SKM-1 (cell line): ENCODE measurements at regions not wholly inside any gene's neighbourhood (a gene's known extent, or its start where the extent isn't known, plus 50 kb on each side); places are given as distances from the start of the nearest gene placed in this dataset.
"Not testable (repeated sequence)": the region's sequence is repeated elsewhere in the genome, so short reads cannot be mapped to it uniquely, and the experiment has no call there.

Experiments used
- DNase-seq: peaks from one replicate; lab custom pipeline; 2025; ENCODE audit not compliant: unreplicated experiment; lab: John Stamatoyannopoulos, UW

DNA sequence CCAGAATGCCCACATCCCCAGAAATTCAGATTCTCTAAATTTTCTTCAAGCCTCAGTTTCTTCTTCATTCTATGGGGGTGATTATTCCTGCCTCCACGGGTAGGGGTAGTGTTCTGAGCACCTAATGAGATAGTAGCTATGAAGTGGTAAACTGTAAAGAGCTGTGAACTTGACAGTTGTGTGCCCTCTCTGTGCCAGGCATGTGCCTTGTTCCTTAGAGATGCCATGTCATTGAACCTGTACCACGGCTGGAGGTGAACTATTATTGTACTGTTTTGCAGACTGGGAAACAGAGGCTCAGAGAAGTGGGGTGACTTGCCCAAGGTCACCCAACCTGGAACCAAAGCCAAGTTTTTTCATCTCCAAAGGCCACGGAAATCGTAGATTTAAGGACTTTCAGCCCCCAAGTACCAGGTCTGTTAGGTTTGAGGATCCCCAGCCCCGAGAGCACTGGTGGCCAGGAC is 67.7 kb upstream of the SIRPA start:
- no peak for DNase-seq

- no peak for DNase-seq
Observed at GRCh38 chr20:1825938-1826445, 69.2 kb upstream of the SIRPA start.

- DNase-seq: no peak
Observed at GRCh38 chr20:1825507-1825906, 69.7 kb upstream of the SIRPA start.

- no peak for DNase-seq
Observed at GRCh38 chr20:1824834-1825233, 70.4 kb upstream of the SIRPA start.

DNA sequence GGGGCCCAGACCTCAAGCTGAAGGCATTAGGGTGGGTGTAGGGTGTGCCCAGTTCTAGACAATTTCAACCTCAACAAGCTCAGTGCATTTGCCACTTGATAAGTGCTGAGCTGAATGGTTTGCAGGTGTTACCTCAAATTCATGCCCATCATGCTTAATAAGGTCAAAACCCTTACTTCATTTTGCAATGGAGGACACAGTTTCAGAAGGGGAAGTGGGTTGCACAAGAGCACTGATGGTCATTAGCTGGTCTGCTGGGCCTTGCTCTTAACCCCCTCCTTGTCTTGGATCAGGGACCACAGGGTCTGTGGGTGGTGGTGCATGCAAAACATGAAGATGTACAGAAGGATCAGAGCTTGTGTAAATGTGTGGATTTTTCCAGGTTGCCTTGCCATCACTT is 71.0 kb upstream of the SIRPA start:
- no peak for DNase-seq

DNA sequence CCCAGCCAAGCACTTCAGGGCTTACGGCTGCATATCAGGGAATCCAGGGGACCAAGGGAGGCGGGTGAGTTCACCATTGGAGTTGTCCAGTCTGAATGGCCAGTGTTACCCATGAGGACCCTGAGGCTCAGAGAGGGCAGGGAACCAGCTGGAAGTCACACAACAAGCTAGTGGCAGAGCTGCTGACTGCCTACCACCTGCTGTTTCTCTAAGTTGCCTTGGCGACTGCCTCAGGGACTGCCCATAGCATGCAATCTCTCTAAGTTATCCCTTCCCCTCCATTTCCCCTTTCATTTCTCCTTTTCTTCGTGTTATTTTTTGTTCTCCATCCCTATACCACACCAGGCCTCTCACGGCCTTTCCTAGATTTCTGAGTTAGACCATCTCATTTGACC is 71.8 kb upstream of the SIRPA start:
- DNase-seq: no peak

DNA sequence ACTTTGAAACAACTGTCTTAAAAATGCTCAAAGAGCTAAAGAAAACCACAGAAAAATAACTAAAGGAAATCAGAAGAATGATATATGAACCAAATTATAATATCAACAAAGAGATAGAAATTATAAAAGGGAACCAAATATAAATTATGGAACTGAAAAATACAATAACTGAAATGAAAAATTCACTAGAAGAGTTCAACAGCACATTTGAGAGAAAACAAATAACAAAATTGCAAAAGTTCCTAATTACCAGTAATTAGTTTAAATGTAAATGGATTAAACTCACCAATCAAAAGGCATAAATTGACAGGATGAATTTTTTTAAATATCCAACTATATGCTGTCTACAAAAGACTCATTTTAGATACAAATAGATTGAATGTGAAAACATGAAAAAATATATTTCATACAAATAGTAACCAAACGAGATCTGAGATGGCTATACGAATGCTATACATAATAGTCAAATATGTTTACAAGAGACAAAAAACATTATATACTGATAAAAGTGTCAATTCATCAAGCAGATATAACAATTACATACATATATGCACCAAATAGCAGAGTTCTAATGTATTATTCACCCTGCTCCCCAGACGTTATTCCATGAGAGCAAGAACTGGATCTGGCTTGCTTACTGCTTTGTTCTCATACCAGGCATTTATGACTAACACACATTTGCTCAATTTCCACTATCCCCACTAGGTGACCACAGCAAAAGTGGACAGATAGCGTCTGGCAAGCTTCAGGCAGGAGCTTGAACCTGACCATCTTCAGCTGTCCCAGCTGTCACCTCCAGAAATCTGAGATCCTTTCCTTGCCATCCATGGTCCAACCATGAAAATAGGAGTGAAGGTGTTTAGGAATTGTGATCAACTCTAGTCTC is 72.4 kb upstream of the SIRPA start:
- no peak for DNase-seq

GRCh38 chr20:1820138-1821079 is 74.8 kb upstream of the SIRPA start:
- DNase-seq: no peak

DNA sequence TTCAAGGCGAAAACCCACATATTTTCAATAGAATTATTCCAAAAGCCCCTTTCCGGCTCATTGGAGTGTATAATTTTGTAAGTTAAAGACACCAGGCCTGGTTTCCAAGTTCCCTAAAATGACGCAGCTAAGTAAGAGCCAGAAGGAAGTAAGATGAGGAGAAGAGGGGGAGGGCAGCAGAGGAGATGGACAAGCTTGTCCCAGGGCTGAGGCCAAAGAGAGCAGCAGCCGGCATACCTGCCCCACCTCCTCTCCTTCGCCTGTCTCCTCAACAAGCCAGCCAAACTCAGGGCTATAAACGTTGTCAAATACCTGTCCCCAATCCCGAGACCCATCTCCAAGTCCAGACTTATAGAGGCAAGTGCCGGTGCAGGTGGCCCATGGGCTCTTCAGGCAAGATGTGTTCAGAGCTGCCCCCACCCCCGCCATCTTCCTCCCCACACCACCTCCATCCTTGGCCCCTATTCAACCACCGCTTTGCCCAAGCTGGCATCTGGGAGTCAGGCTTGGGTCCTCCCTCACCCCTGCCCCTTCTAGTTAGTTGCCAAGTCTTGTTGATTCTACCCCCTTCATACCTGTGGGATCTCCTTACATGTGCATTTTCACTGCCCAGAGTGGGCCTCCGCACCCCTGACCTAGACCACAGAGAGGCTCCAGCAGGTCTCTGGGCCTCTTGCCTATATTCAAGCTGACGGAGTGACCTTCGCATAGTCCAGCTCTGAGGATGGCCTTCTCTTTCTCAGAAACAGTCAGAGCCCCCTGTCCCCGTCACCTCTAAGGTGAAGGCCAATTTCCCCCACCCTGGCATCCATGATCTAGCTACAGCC is 75.7 kb upstream of the SIRPA start:
- DNase-seq: no peak

DNA sequence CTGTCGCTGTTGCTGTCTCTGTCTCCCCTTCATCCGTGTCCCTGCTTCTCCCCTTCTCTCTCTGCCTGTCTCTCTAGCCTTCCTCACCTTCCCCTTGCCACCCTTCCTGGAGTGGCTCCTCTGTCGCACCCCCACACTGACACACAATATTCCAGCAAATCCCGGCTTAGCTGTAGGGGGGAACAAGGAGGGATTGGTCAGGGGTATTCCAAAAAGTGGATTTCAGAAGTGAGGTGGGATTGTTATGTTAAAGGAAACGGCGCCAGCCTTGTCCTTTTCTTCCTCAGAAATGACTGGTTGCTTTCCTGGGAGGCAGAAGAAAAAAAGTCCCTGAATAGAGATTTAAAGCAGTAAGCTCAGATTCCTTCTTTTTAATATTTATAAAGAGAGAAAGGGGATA is 76.3 kb upstream of the SIRPA start:
- no peak for DNase-seq

DNA sequence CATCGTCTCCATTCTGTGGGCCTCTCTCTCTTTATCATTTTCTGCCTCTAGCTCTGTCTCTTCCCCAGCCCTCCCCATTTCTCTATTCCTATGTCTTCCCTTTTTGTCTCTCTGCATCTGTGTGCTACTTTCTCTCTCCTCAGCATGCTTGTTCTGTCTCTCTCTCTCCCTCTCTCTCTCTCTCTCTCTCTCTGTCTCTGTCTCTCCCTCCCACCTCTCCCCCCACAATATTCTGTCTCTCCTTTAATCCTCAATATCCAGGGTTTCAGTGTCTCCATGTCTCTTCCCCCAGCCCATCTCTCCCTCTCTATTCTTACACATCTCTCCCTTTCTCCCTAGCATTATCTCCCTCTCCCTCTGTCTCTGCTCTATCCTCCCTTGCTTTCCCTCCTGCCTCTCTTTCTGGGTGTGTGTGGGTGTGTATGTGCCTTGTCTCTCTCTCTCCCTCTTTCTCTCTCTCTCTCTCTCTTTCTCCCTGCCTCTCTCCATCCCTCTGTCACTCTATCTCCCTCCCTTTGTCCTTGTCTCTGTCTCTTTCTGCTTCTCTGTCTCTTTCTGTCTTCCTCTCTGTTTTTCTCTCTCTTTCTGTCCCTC is 76.9 kb upstream of the SIRPA start:
- no peak for DNase-seq

- no peak for DNase-seq
Observed at GRCh38 chr20:1817577-1818211, 77.5 kb upstream of the SIRPA start.

DNA sequence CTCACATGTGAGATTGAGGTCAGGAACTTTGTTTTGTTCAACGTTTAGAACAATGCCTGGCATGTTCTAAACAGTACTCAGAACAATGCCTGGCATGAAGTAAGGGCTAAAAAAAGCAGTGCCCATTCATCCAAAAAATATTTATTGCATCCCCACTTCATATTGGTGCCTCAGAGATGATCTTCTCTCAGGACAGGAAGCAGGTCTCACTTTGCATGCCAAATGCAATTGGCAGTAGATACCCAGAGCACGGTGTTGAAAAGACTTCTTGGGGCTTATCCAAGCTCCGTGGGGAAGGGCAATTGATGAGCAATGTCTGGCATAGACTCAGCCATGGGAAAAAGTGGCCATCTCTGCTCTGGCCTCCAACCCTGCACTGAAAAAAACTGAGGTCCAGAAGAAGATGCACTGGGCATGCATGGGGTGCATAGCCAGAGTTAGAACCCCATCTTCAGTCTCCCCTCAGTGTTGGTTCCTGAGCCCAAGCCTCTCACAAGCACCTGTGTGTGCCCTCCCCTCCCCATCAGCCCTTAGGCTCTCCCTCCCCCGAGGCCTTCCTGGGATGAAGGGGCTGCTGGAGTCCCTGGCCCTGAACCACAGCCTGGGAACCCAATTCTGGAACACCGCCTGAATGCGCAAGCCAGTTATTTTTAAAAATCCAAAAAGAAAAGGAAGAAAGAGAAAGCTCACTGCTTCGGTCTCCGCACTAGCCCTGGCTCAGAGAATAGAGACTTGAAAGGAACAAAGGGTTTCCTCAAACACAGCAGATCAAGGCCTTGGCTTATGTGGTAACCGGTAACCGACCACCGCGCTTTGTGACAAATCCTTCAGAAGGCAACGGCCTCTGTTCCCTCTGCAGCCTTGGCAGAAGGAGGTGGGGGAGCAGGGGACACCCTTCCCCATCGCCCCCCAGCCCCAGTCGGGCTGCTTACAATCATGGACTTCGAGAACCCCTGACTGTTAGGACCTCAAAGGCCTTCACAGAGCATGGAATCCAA is 78.5 kb upstream of the SIRPA start:
- no peak for DNase-seq

GRCh38 chr20:1815502-1816085 is 79.6 kb upstream of the SIRPA start:
- DNase-seq: no peak

DNA sequence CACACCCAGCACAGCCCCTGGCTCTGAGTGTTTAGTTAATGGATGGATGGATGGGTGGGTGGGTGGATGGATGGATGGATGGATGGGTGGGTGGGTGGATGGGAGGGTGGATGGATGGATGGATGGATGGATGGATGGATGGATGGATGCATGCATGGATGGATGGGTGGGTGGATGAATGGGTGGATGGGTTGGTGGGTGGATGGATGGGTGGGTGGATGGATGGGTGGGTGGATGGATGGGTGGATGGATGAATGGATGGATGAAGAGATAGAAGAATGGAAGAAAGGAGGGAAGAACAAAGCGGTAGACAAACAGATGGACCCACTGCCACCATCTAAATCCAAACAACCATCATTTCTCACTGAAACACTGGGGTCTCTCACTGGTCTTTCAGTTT is 80.3 kb upstream of the SIRPA start:
- not testable (repeated sequence) for DNase-seq

DNA sequence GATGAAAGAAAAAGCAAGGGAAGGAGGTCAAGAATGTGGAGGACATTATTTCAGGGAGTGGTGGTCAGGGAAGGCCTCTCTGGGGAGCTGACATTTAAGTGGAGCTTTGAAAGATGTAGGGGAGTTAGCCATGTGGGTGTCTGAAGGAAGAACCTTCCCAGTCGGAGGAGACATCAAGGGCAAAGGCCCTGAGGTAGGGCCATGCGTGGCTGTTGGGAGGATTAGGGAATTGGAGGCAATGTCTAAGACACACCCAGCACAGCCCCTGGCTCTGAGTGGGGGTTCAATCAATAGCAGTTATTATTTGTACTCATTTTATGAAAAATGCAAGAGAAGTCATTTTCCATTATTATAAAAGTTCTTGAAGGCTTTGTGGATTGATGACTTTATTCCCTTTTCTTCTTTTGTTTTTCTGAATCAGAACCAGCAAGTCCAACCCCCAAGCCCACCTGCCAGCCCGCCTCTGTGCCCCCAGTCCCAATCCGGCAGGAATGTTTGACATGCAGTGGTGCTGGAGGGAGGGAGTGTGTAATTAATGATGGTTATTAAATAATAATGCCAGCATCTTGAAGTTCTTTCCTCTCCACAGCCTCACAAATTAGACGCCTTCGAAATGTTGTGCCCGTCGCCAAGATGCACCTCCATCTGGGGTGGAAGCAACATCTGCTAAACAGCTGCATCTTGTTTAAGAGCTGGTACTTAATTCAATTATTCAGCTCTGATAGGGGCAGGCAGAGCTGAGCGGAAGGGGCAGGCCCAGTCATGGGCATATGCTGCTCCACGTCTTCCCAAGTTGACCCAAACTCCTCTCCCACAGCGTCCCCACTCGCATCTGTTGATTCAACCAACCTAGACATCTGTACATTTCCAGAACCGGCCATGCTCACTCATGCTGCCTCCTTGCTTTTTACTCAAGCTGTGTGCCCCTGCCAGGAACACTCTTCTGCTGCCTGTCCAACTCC is 81.3 kb upstream of the SIRPA start:
- no peak for DNase-seq

DNA sequence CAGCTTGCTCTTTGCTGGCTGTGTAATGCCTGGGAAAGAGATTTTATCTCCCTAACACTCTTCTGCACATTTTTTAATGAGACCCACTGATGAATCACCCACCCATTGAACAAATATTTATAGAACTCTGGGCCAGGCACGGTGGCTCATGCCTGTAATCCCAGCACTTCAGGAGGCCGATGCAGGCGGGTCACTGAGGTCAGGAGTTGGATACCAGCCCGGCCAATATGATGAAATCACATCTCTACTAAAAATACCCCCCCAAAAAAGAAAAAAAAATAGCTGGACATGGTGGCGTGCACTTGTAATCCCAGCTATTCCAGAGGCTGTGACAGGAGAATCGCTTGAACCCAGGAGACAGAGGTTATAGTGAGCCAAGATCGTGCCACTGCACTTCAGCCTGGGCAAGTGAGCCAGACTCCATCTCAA is 82.1 kb upstream of the SIRPA start:
- DNase-seq: no peak
